Hematopoietic multipotent progenitor cell (in vitro differentiated cells): ENCODE measurements at regions not wholly inside any gene's neighbourhood (a gene's known extent, or its start where the extent isn't known, plus 50 kb on each side); places are given as distances from the start of the nearest gene placed in this dataset.

Source experiments
- DNase-seq, 3 donors: peaks; one replicate each; pipeline ENCODE4 v3.0.0-alpha.2; 2011 to 2015; ENCODE audit warnings: low read depth in 2 of 3, low spot score in 2 of 3

GRCh38 chr3:7793786-7794185, 707.8 kb upstream of the LMCD1 start:
- no peak for DNase-seq

- DNase-seq = no peak
These were observed 703.3 kb upstream of the LMCD1 start for GRCh38 chr3:7798276-7798675.

- DNase-seq = peak in 1 of 3 donors; percentile 48
These were observed 701.4 kb upstream of the LMCD1 start for GRCh38 chr3:7800006-7800780.

GRCh38 chr3:7812490-7812889, 689.1 kb upstream of the LMCD1 start:
- no peak for DNase-seq

DNA sequence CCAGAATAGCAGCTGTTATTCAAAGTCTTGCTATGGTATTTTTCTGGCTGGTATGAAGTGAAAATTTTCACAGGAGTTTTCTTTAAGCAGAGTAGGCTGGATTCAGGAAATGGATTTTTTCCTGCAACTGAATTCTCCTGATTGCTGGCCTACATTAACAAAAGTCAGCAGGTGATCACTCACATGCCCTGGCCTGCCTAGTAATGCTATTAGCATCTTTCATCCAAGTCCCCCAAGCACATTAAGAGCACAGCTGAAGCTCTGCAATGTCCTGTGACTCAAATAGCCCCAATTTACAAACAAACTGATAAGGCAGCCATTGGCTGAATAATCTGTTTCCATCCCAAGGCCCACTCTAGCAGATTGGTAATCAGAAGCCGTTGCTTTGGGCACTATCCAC, 688.3 kb upstream of the LMCD1 start:
- DNase-seq = no peak

GRCh38 chr3:7817239-7817638, 684.4 kb upstream of the LMCD1 start:
- no peak for DNase-seq

DNA sequence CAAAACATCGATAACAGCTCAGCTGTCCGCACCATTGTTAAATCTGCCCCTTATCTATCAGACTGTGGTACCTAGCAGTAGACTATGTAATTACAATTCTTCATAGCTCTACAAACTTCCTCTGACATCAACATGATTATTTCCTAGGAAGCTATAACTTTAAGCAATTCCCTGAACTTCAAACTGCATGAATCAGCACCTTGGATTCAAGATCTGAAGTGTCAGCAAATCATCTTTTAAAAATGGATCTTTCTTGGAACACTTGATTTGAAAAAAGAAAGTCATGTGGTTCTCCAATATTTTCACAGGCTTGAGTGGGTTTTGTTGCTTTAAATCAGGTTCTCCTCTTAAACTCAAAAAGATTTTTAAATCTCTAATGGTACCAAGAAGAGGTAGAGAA, 680.7 kb upstream of the LMCD1 start:
- no peak for DNase-seq

DNA sequence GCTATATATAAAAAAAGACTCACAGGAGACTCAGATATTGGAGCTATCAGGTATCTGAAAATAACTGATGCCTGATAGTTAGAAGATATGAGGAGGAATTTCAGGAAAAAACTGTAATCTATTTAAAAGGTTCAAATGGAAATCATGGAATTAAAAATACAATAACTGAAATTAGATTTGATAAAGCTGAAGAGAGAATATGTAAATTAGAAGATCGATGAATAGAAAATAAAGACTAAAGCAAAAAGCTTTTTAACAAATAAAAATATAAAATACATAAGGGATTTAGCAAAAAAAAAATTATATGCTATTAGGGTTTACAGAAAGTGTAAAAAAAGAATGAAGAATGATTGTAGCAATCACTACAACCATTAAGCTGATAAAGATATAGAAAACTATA, 679.8 kb upstream of the LMCD1 start:
- no peak for DNase-seq

DNA sequence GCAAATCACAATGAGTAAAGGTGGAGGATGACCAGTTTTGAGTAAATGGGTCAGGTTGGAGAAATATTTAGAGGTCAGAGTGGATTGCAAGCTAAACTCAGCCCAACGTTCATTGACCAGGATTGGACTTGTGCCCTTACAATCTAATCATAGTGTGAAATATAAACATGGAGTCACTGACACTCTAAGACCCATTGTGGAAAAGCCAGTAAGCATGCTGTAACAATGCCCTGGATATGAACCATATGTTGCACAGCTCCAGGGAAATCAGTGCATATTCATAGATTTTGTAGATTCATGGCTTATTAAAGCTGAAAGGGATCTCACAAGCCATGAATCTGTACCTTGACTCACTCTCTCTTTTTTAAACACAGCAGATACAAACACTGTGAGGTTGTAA, 660.2 kb upstream of the LMCD1 start:
- DNase-seq = no peak

DNA sequence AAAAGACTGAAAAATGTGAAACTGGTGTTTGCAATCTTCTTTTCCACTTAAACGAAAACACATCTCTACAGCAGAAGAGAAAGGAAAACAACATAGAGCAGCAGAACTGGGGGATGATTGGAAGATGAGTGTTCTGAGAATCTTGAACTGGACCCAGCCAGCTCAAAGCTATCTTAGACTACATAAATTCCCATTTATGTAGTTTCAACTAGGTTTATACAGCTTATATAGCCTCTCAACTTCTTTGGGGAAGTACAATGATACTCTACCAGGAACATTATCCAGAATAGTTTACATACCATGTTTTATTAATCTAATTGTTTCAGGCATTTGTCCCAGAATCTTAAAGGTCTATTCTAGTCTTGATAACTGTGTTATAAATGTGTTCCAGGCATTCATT, 658.2 kb upstream of the LMCD1 start:
- DNase-seq = no peak

GRCh38 chr3:7847021-7847420, 654.6 kb upstream of the LMCD1 start:
- no peak for DNase-seq

DNA sequence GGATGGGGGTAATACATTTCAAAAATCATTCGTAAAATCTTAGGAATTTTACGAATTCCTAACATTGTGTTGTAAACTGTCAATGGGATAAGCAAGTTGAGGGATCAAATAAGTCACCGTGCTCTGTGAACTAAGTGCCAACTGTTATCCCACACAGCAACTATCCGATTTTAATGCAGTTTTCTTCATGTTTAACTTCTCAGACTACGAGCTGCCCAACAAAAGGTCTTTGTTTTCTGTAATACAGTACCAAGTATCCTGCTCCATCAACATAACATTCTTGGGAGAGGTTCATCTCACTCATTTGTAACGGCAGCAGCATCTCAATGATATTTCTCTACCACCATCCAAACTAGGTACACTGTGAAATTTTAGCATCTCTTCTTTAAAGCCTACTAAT, 654.1 kb upstream of the LMCD1 start:
- DNase-seq = no peak

GRCh38 chr3:7854266-7854665, 647.4 kb upstream of the LMCD1 start:
- DNase-seq = no peak

DNA sequence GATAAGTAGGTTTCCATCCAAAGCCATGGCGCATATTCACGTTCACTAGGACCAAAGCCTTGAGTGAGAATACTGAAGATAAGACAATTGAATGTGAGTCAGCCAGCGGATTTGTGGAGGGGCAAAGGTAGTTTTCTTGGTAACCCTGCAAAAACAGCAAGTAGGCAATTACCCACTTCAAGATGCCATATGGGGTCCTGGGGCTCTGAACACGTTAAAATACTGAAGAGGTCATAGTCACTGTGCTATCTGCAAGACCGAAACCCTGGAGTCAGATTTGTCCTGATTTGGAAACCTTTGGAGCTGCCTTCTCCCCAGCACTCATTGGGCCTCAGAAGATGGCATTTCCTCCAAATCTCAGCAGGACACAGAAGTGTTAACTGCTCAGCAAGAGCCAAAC, 646.9 kb upstream of the LMCD1 start:
- DNase-seq = no peak

- DNase-seq = no peak
These were observed 636.0 kb upstream of the LMCD1 start for GRCh38 chr3:7865611-7866010.

GRCh38 chr3:7867587-7867986, 634.0 kb upstream of the LMCD1 start:
- DNase-seq = no peak

- DNase-seq = no peak
These were observed 630.5 kb upstream of the LMCD1 start for GRCh38 chr3:7871003-7871560.

DNA sequence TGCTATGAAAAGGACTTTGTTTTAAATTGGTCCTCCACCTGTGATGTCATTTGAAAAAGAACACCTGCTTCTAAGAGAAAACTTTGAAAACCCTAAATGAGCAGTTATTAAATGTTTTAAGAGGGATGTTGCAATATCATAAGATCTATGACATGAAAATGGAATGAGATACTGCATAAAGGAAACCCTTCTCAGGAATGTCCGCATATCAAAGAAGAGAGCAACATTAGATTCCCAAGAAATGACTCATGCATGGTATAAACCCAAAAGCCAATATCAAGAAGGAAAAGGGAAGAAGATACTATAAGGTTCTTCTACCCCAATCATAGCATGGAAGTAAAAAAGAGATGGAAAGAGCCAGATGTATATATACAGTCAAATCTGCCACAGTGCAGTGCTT, 627.5 kb upstream of the LMCD1 start:
- no peak for DNase-seq

DNA sequence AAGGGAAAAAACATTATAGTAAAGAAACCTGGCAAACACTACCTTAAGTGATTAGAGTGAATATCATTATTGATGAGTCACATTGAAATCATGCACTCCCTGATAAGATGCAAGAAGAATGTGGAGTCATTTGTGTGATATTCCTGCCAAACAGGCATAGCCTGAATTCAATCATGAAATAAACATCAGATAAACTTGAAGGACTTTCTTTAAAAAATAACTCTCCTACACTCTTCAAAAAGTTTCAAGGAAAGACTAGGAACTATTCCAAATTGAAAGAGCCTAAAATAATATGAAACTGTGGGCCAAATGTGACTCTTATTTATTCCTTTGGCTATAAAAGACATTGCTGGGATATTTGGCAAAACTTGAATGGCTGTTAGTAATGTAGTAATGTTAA, 625.7 kb upstream of the LMCD1 start:
- no peak for DNase-seq

GRCh38 chr3:7876741-7877297, 624.8 kb upstream of the LMCD1 start:
- peak; percentile 16 to 94 (median 77) for DNase-seq

DNA sequence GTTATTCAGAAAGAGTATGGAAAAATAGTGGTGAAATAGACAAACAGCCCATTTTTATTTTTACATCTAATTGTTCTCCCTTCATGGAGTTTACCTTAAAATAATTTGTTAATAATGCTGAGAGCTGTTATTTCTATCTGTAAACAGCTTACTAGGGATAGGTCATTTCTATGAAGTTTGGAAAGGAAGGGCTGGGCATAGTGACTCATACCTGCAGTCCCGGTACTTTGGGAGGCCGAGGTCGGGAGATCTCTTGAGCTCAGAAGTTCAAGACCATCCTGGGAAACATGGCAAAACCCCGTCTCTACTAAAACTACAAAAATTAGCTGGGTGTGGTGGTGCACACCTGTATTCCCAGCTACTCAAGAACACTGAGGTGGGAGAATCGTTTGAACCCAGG, 624.3 kb upstream of the LMCD1 start:
- no peak for DNase-seq

DNA sequence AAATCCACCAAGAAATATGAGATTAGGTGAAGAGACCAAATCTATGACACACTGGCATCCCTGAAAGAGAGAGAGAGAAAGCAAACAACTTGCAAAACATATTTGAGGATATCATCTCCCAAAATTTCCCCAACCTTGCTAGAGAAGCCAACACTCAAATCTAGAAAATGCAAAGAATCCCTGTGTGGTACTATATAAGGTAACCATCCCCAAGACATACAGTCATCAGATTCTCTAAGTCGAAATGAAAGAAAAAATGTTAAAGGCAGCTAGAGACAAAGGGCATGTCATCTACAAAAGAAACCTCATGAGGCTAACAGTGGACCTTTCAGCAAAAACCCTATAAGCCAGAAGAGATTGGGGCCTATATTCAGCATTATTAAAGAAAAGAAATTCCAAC, 622.1 kb upstream of the LMCD1 start:
- no peak for DNase-seq
